Breast epithelium (tissue), 3 donors: ENCODE measurements at regions not wholly inside any gene's neighbourhood (a gene's known extent, or its start where the extent isn't known, plus 50 kb on each side); places are given as distances from the start of the nearest gene placed in this dataset.

Experiments
- CTCF ChIP-seq, 3 donors: fragments of 450-650 bp; IDR thresholded peaks; one replicate each; pipeline ENCODE4 v1.5.1; 2016 to 2017; ENCODE audit warnings: antibody characterized with exemption in 3 of 3, mild to moderate bottlenecking in 3 of 3, moderate library complexity in 3 of 3
- POLR2AphosphoS5 ChIP-seq, 3 donors: sonication (generic); formaldehyde crosslinking; IDR thresholded peaks; one replicate each; pipeline ENCODE4 v1.6.1; 2017; ENCODE audit warnings: antibody characterized with exemption in 3 of 3

- no peak for TF ChIP-seq CTCF (IDR thresholded peaks at IDR 0.05)
- TF ChIP-seq POLR2AphosphoS5 (IDR thresholded peaks at IDR 0.05): no peak
Measured at GRCh38 chr9:32837551-32838058, 54.3 kb downstream of the TMEM215 start.
